ENCODE measurements at regions not wholly inside any gene's neighbourhood (a gene's known extent, or its start where the extent isn't known, plus 50 kb on each side); places are given as distances from the start of the nearest gene placed in this dataset.

GRCh38 chr11:129691142-129691541 lies 124.5 kb upstream of the TMEM45B start:
- no peak overlapping the region for H3K4me2 ChIP-seq (ENCODE audit: insufficient read depth, low read length)
- TF ChIP-seq, protein P1, sequence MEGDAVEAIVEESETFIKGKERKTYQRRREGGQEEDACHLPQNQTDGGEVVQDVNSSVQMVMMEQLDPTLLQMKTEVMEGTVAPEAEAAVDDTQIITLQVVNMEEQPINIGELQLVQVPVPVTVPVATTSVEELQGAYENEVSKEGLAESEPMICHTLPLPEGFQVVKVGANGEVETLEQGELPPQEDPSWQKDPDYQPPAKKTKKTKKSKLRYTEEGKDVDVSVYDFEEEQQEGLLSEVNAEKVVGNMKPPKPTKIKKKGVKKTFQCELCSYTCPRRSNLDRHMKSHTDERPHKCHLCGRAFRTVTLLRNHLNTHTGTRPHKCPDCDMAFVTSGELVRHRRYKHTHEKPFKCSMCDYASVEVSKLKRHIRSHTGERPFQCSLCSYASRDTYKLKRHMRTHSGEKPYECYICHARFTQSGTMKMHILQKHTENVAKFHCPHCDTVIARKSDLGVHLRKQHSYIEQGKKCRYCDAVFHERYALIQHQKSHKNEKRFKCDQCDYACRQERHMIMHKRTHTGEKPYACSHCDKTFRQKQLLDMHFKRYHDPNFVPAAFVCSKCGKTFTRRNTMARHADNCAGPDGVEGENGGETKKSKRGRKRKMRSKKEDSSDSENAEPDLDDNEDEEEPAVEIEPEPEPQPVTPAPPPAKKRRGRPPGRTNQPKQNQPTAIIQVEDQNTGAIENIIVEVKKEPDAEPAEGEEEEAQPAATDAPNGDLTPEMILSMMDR (IDR thresholded peaks at IDR 0.05; ENCODE audit: extremely low read depth in 1 of 2, insufficient read depth in 1 of 2, low read depth in 1 of 2, low read length in 2 of 2), result no peak
- TF ChIP-seq GATA2 (IDR thresholded peaks at IDR 0.05; ENCODE audit: insufficient read depth, insufficient read length, low read depth, low read length), result no peak
- no peak for TF ChIP-seq MAX (IDR thresholded peaks at IDR 0.05; ENCODE audit: insufficient read depth, insufficient read length)
- no peak for TF ChIP-seq FOS (IDR thresholded peaks at IDR 0.05; ENCODE audit: borderline replicate concordance, insufficient read depth, low read length)
- no peak for TF ChIP-seq POLR2A (IDR thresholded peaks at IDR 0.05; ENCODE audit: low read depth, low read length)
- TF ChIP-seq JUN (IDR thresholded peaks at IDR 0.05; ENCODE audit: borderline replicate concordance, insufficient read depth, insufficient read length, low read depth), result no peak
- no peak for TF ChIP-seq POLR2AphosphoS5 (IDR thresholded peaks at IDR 0.05; ENCODE audit: insufficient read depth, low read depth, low read length)
- no peak for TF ChIP-seq MYC (IDR thresholded peaks at IDR 0.05; ENCODE audit: low read depth, low read length)
- no peak for TF ChIP-seq EZH2 (IDR thresholded peaks at IDR 0.05; ENCODE audit: borderline replicate concordance, low read depth, low read length, severe bottlenecking)
- no peaks in the 10 kb centered on the region for H3K79me2 ChIP-seq (ENCODE audit: control insufficient read depth, insufficient read depth, low read length)
- dilution Hi-C loops (cut with MboI; ENCODE audit: extremely low pct_ligation_motif_present, low sequenced_read_pairs), result no loop called here
- H4K20me1 ChIP-seq (replicated peaks; ENCODE audit: control insufficient read depth, extremely low read depth, insufficient read depth, low read length), result no peaks in the 10 kb centered on the region
- peaks cover 8% of the 10 kb centered on the region for H3K4me1 ChIP-seq (ENCODE audit: control insufficient read depth, extremely low read depth, insufficient read depth, low read length)
- H3K36me3 ChIP-seq (ENCODE audit: control insufficient read depth in 2 of 2, extremely low read depth in 1 of 2, insufficient read depth in 2 of 2, low read length in 2 of 2), result no peaks in the 10 kb centered on the region
- H3K9me3 ChIP-seq (replicated peaks; ENCODE audit: control insufficient read depth, insufficient read depth, low read length), result no peaks in the 10 kb centered on the region
- H2AFZ ChIP-seq (ENCODE audit: low read depth, low read length), result no peak overlapping the region
- DNase-seq (ENCODE audit: low read depth, low spot score), result no peak
- no peaks in the 10 kb centered on the region for H3K9me1 ChIP-seq (replicated peaks; ENCODE audit: control insufficient read depth, extremely low read depth, insufficient read depth, low read length)
- H3K4me3 ChIP-seq (replicated peaks in 1 of 3; ENCODE audit: insufficient read depth in 1 of 3, low read depth in 1 of 3, low read length in 3 of 3), result no peak overlapping the region
- POLR2A ChIA-PET, result no interaction called here
- BruUV-seq (replicated peaks), result no TSS peak
- H3K9ac ChIP-seq (replicated peaks; ENCODE audit: extremely low read depth, insufficient read depth, low read length), result no peak overlapping the region
- FAIRE-seq, result no peak
- H3K27me3 ChIP-seq (ENCODE audit: control insufficient read depth in 2 of 2, insufficient read depth in 2 of 2, low read length in 2 of 2), result no peaks in the 10 kb centered on the region
- intact Hi-C loops (cut with micrococcal nuclease), result no loop called here
- CTCF ChIA-PET, result interaction anchor here (0.7 to 1.3 kb wide), 2 partner anchors 9 to 316 kb away, joined by 3 read pairs; partner anchors contain the start of gene BARX2
- H3K27ac ChIP-seq (ENCODE audit: insufficient read depth, low read depth, low read length), result no peak overlapping the region

Measured in endothelial cell of umbilical vein (primary cell).